ENCODE measurements at regions not wholly inside any gene's neighbourhood (a gene's known extent, or its start where the extent isn't known, plus 50 kb on each side); places are given as distances from the start of the nearest gene placed in this dataset.

GRCh38 chr16:66263168-66263972 is 103.1 kb upstream of the CDH5 start:
- no peak for TF ChIP-seq TAF1 (IDR thresholded peaks at IDR 0.05; ENCODE audit: low read depth)
- TF ChIP-seq YY1 (IDR thresholded peaks at IDR 0.05; ENCODE audit: low read depth): no peak
- no peak for TF ChIP-seq TCF12 (IDR thresholded peaks at IDR 0.05; ENCODE audit: low read depth)
- TF ChIP-seq MAX (IDR thresholded peaks at IDR 0.05): no peak
- TF ChIP-seq EP300 (IDR thresholded peaks at IDR 0.05; ENCODE audit: borderline replicate concordance): no peak
- TF ChIP-seq CREB1 (IDR thresholded peaks at IDR 0.05; ENCODE audit: low read depth): no peak
- no peak for TF ChIP-seq EGR1 (IDR thresholded peaks at IDR 0.05)
- TF ChIP-seq USF1 (IDR thresholded peaks at IDR 0.05): no peak
- no peak for TF ChIP-seq RAD21 (IDR thresholded peaks at IDR 0.05; ENCODE audit: low read depth)
- TF ChIP-seq TEAD4 (IDR thresholded peaks at IDR 0.05): no peak
- no peak for TF ChIP-seq REST (IDR thresholded peaks at IDR 0.05; ENCODE audit: low read depth)
- TF ChIP-seq FOXM1 (IDR thresholded peaks at IDR 0.05; ENCODE audit: borderline replicate concordance, low read depth): no peak

All from Ishikawa (cell line).